ENCODE measurements at regions not wholly inside any gene's neighbourhood (a gene's known extent, or its start where the extent isn't known, plus 50 kb on each side); places are given as distances from the start of the nearest gene placed in this dataset.

DNA sequence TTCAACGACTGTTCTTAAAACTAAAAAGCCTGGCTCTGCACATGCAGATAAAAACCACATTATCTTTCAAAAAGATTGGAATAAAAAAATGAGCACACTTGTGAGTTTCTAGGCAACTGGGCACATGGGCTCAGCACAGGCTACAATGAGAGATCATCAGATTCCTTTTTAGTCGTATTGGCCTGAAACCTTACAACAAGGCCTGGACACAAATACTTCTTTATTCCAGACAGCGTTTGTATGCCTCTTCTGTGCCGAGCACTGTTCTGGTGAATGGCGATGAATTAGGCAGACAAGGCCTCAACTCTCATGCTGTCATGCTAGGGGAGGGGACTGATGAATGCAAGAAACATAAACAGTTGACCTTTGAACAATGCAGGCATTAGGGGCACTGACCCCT, 463.0 kb downstream of the AACS start:
- no peak for ATAC-seq
- Histone ChIP-seq H3K4me3 (no peak overlapping the region), H3F3A (replicated peaks; ENCODE audit: low read depth) (0 out of 2 replicates have a peak, but pooled peaks cover 3% of the 10 kb centered on the region), H3K27me3 (ENCODE audit: insufficient read depth) (no peaks in the 10 kb centered on the region), H3K27ac (ENCODE audit: low read depth) (no peak overlapping the region), H3K9me2 (ENCODE audit: insufficient read depth) (peaks cover 8% of the 10 kb centered on the region; the same call in 1 of the 2 replicates), H2AFZ (no peak overlapping the region), H3K4me1 (ENCODE audit: insufficient read depth) (0 out of 2 replicates have a peak, but pooled peaks cover 2% of the 10 kb centered on the region), H3K36me3 (ENCODE audit: insufficient read depth) (no peaks in the 10 kb centered on the region), H3K79me2 (replicated peaks; ENCODE audit: insufficient read depth) (no peaks in the 10 kb centered on the region), H3K4me2 (no peak overlapping the region), H4K20me1 (replicated peaks; ENCODE audit: insufficient read depth) (no peaks in the 10 kb centered on the region; the same call in 1 of the 2 replicates)
- TF ChIP-seq ZNF331 (CRISPR knock-in tag; IDR thresholded peaks at IDR 0.05; ENCODE audit: low read depth) = no peak
- TF ChIP-seq, protein P1, sequence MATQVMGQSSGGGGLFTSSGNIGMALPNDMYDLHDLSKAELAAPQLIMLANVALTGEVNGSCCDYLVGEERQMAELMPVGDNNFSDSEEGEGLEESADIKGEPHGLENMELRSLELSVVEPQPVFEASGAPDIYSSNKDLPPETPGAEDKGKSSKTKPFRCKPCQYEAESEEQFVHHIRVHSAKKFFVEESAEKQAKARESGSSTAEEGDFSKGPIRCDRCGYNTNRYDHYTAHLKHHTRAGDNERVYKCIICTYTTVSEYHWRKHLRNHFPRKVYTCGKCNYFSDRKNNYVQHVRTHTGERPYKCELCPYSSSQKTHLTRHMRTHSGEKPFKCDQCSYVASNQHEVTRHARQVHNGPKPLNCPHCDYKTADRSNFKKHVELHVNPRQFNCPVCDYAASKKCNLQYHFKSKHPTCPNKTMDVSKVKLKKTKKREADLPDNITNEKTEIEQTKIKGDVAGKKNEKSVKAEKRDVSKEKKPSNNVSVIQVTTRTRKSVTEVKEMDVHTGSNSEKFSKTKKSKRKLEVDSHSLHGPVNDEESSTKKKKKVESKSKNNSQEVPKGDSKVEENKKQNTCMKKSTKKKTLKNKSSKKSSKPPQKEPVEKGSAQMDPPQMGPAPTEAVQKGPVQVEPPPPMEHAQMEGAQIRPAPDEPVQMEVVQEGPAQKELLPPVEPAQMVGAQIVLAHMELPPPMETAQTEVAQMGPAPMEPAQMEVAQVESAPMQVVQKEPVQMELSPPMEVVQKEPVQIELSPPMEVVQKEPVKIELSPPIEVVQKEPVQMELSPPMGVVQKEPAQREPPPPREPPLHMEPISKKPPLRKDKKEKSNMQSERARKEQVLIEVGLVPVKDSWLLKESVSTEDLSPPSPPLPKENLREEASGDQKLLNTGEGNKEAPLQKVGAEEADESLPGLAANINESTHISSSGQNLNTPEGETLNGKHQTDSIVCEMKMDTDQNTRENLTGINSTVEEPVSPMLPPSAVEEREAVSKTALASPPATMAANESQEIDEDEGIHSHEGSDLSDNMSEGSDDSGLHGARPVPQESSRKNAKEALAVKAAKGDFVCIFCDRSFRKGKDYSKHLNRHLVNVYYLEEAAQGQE (IDR thresholded peaks at IDR 0.05; ENCODE audit: unreplicated experiment) = no peak
- no peak for TF ChIP-seq EZH2 (IDR thresholded peaks at IDR 0.05; ENCODE audit: low read depth, unreplicated experiment)
- TF ChIP-seq, protein P2, sequence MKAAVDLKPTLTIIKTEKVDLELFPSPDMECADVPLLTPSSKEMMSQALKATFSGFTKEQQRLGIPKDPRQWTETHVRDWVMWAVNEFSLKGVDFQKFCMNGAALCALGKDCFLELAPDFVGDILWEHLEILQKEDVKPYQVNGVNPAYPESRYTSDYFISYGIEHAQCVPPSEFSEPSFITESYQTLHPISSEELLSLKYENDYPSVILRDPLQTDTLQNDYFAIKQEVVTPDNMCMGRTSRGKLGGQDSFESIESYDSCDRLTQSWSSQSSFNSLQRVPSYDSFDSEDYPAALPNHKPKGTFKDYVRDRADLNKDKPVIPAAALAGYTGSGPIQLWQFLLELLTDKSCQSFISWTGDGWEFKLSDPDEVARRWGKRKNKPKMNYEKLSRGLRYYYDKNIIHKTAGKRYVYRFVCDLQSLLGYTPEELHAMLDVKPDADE (IDR thresholded peaks at IDR 0.05) = no peak
- TF ChIP-seq POLR2AphosphoS5 (IDR thresholded peaks at IDR 0.05; ENCODE audit: low read depth) = no peak
- no peak for TF ChIP-seq STAT1 (IDR thresholded peaks at IDR 0.05; ENCODE audit: unreplicated experiment)
- TF ChIP-seq, protein P3, sequence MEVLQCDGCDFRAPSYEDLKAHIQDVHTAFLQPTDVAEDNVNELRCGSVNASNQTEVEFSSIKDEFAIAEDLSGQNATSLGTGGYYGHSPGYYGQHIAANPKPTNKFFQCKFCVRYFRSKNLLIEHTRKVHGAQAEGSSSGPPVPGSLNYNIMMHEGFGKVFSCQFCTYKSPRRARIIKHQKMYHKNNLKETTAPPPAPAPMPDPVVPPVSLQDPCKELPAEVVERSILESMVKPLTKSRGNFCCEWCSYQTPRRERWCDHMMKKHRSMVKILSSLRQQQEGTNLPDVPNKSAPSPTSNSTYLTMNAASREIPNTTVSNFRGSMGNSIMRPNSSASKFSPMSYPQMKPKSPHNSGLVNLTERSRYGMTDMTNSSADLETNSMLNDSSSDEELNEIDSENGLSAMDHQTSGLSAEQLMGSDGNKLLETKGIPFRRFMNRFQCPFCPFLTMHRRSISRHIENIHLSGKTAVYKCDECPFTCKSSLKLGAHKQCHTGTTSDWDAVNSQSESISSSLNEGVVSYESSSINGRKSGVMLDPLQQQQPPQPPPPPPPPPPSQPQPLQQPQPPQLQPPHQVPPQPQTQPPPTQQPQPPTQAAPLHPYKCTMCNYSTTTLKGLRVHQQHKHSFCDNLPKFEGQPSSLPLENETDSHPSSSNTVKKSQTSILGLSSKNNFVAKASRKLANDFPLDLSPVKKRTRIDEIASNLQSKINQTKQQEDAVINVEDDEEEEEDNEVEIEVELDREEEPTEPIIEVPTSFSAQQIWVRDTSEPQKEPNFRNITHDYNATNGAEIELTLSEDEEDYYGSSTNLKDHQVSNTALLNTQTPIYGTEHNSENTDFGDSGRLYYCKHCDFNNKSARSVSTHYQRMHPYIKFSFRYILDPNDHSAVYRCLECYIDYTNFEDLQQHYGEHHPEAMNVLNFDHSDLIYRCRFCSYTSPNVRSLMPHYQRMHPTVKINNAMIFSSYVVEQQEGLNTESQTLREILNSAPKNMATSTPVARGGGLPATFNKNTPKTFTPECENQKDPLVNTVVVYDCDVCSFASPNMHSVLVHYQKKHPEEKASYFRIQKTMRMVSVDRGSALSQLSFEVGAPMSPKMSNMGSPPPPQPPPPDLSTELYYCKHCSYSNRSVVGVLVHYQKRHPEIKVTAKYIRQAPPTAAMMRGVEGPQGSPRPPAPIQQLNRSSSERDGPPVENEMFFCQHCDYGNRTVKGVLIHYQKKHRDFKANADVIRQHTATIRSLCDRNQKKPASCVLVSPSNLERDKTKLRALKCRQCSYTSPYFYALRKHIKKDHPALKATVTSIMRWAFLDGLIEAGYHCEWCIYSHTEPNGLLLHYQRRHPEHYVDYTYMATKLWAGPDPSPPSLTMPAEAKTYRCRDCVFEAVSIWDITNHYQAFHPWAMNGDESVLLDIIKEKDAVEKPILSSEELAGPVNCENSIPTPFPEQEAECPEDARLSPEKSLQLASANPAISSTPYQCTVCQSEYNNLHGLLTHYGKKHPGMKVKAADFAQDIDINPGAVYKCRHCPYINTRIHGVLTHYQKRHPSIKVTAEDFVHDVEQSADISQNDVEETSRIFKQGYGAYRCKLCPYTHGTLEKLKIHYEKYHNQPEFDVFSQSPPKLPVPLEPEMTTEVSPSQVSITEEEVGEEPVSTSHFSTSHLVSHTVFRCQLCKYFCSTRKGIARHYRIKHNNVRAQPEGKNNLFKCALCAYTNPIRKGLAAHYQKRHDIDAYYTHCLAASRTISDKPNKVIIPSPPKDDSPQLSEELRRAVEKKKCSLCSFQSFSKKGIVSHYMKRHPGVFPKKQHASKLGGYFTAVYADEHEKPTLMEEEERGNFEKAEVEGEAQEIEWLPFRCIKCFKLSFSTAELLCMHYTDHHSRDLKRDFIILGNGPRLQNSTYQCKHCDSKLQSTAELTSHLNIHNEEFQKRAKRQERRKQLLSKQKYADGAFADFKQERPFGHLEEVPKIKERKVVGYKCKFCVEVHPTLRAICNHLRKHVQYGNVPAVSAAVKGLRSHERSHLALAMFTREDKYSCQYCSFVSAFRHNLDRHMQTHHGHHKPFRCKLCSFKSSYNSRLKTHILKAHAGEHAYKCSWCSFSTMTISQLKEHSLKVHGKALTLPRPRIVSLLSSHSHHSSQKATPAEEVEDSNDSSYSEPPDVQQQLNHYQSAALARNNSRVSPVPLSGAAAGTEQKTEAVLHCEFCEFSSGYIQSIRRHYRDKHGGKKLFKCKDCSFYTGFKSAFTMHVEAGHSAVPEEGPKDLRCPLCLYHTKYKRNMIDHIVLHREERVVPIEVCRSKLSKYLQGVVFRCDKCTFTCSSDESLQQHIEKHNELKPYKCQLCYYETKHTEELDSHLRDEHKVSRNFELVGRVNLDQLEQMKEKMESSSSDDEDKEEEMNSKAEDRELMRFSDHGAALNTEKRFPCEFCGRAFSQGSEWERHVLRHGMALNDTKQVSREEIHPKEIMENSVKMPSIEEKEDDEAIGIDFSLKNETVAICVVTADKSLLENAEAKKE (CRISPR knock-in tag; IDR thresholded peaks at IDR 0.05) = no peak
- no peak for TF ChIP-seq EZH2phosphoT487 (IDR thresholded peaks at IDR 0.05; ENCODE audit: unreplicated experiment)
- no peak for TF ChIP-seq JUNB (IDR thresholded peaks at IDR 0.05; ENCODE audit: unreplicated experiment)
- TF ChIP-seq ZNF114 (CRISPR knock-in tag; IDR thresholded peaks at IDR 0.05) = no peak
- TF ChIP-seq CREB1 (CRISPR knock-in tag; IDR thresholded peaks at IDR 0.05; ENCODE audit: low read depth) = no peak
- TF ChIP-seq, protein P4, sequence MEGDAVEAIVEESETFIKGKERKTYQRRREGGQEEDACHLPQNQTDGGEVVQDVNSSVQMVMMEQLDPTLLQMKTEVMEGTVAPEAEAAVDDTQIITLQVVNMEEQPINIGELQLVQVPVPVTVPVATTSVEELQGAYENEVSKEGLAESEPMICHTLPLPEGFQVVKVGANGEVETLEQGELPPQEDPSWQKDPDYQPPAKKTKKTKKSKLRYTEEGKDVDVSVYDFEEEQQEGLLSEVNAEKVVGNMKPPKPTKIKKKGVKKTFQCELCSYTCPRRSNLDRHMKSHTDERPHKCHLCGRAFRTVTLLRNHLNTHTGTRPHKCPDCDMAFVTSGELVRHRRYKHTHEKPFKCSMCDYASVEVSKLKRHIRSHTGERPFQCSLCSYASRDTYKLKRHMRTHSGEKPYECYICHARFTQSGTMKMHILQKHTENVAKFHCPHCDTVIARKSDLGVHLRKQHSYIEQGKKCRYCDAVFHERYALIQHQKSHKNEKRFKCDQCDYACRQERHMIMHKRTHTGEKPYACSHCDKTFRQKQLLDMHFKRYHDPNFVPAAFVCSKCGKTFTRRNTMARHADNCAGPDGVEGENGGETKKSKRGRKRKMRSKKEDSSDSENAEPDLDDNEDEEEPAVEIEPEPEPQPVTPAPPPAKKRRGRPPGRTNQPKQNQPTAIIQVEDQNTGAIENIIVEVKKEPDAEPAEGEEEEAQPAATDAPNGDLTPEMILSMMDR (conservative IDR thresholded peaks at IDR 0.05; ENCODE audit: low read depth in 2 of 2) = no peak
- no peak for TF ChIP-seq NANOG (IDR thresholded peaks at IDR 0.05; ENCODE audit: borderline replicate concordance)
- Mint-ChIP-seq H3K36me3 (ENCODE audit: low read depth) (peaks cover 14% of the 10 kb centered on the region), H3K4me3 (no peak overlapping the region), H3K4me1 (peaks cover 8% of the 10 kb centered on the region), H3K27ac (no peak overlapping the region), H3K27me3 (ENCODE audit: insufficient read depth, low read depth, poor library complexity) (peaks cover 1% of the 10 kb centered on the region), H3K9me3 (peaks cover under 1% of the 10 kb centered on the region; the same call in 2 of the 3 replicates)
- DNase-seq (ENCODE audit: low spot score) = no peak
